ENCODE measurements at regions not wholly inside any gene's neighbourhood (a gene's known extent, or its start where the extent isn't known, plus 50 kb on each side); places are given as distances from the start of the nearest gene placed in this dataset.

DNA sequence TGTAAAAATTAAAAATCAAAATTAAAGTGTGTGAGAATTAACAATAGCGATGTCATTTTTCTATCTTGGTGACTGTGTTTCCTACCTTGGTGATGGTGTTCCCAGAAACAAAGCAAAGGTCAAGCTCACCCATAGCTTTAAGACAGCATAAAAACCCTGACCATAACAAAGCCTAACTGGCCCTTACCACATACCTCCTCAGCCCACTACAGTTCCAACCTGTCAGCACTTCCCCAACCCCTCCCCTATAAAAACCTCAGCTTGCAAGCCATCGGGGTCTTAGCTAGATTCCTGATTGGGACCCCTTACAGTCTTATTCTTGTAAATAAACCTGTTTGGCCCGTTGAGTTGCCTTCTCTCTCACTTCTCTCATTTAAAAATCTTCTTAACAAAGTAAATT lies 484.4 kb upstream of the PCDH20 start:
- Histone ChIP-seq H3K9ac (ENCODE audit: low read length) (no peak overlapping the region), H3K4me3 (ENCODE audit: insufficient read depth, low read length, poor library complexity, severe bottlenecking) (no peak overlapping the region), H3K9me2 (replicated peaks; ENCODE audit: insufficient read depth, low read length) (no peaks in the 10 kb centered on the region), H3K79me2 (ENCODE audit: insufficient read depth, low read length) (no peaks in the 10 kb centered on the region), H3K36me3 (ENCODE audit: low read length) (no peaks in the 10 kb centered on the region), H3K9me3 (ENCODE audit: insufficient read depth, low read length) (peaks cover 16% of the 10 kb centered on the region; the same call in 1 of the 2 replicates), H3K4me2 (ENCODE audit: low read depth, low read length, poor library complexity, severe bottlenecking) (no peak overlapping the region), H4K20me1 (ENCODE audit: low read depth, low read length) (no peaks in the 10 kb centered on the region), H3K27ac (ENCODE audit: low read depth, low read length) (no peak overlapping the region), H3F3A (ENCODE audit: insufficient read depth) (no peaks in the 10 kb centered on the region), H2AFZ (ENCODE audit: low read depth, low read length, severe bottlenecking) (peak overlapping the region; percentile 64), H3K27me3 (ENCODE audit: low read length) (no peaks in the 10 kb centered on the region)
- TF ChIP-seq, protein P1, sequence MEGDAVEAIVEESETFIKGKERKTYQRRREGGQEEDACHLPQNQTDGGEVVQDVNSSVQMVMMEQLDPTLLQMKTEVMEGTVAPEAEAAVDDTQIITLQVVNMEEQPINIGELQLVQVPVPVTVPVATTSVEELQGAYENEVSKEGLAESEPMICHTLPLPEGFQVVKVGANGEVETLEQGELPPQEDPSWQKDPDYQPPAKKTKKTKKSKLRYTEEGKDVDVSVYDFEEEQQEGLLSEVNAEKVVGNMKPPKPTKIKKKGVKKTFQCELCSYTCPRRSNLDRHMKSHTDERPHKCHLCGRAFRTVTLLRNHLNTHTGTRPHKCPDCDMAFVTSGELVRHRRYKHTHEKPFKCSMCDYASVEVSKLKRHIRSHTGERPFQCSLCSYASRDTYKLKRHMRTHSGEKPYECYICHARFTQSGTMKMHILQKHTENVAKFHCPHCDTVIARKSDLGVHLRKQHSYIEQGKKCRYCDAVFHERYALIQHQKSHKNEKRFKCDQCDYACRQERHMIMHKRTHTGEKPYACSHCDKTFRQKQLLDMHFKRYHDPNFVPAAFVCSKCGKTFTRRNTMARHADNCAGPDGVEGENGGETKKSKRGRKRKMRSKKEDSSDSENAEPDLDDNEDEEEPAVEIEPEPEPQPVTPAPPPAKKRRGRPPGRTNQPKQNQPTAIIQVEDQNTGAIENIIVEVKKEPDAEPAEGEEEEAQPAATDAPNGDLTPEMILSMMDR (IDR thresholded peaks at IDR 0.05; ENCODE audit: insufficient read depth, low read length, poor library complexity, severe bottlenecking) = no peak
- no peak for TF ChIP-seq EZH2phosphoT487 (conservative IDR thresholded peaks at IDR 0.05; ENCODE audit: low read length)

DNA sequence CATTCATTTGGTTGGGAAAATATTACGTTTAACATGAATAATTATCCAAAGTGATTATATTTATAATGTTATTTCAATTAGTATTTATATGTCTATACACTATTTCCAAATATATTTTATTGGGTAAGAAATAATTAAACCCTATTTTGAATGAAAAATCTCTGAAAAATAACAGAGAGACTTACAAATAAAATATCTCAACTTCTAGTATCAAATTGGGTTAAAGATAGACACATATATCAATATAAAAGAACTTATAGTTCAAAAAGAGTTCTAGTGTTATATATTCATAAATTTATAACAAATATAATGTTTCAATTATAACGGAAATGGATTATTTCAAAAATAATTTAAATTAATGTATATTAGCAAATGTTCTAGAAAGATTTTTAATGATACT lies 482.6 kb upstream of the PCDH20 start:
- H2AFZ ChIP-seq (ENCODE audit: low read depth, low read length, severe bottlenecking) = no peak overlapping the region
- no peaks in the 10 kb centered on the region for H4K20me1 ChIP-seq (ENCODE audit: low read depth, low read length)
- no peak overlapping the region for H3K4me3 ChIP-seq (ENCODE audit: insufficient read depth, low read length, poor library complexity, severe bottlenecking)
- no peaks in the 10 kb centered on the region for H3K27me3 ChIP-seq (ENCODE audit: low read length)
- TF ChIP-seq EZH2phosphoT487 (conservative IDR thresholded peaks at IDR 0.05; ENCODE audit: low read length) = no peak
- TF ChIP-seq, protein P1 (IDR thresholded peaks at IDR 0.05; ENCODE audit: insufficient read depth, low read length, poor library complexity, severe bottlenecking) = no peak
- no peak overlapping the region for H3K27ac ChIP-seq (ENCODE audit: low read depth, low read length)
- no peaks in the 10 kb centered on the region for H3K79me2 ChIP-seq (ENCODE audit: insufficient read depth, low read length)
- no peaks in the 10 kb centered on the region for H3F3A ChIP-seq (ENCODE audit: insufficient read depth)
- no peak overlapping the region for H3K4me2 ChIP-seq (ENCODE audit: low read depth, low read length, poor library complexity, severe bottlenecking)
- peaks cover 12% of the 10 kb centered on the region; the same call in 1 of the 2 replicates for H3K9me3 ChIP-seq (ENCODE audit: insufficient read depth, low read length)
- no peaks in the 10 kb centered on the region for H3K9me2 ChIP-seq (replicated peaks; ENCODE audit: insufficient read depth, low read length)
- no peaks in the 10 kb centered on the region for H3K36me3 ChIP-seq (ENCODE audit: low read length)
- H3K9ac ChIP-seq (ENCODE audit: low read length) = no peak overlapping the region

DNA sequence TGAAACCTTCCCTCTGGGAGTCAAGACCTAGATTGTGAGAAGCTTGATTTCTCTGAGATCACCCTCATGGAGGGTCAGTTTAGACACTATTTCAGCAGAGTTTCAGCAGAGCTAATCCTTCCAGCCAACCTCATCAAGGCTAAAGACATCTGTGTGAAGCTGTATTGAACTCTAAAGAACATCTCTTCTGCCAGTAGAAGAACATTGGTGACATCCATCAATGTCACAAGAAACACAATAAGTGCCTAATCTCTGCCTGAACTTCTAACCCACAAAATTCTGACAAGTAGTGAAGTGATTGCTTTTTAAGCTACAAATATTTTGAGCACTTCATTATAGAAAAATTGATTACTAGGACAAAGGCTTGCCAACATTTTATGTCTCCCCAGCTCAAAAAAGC lies 475.8 kb upstream of the PCDH20 start:
- no peak overlapping the region for H3K9ac ChIP-seq (ENCODE audit: low read length)
- H3K9me2 ChIP-seq (replicated peaks; ENCODE audit: insufficient read depth, low read length) = no peaks in the 10 kb centered on the region
- H3F3A ChIP-seq (ENCODE audit: insufficient read depth) = no peaks in the 10 kb centered on the region
- TF ChIP-seq, protein P1 (IDR thresholded peaks at IDR 0.05; ENCODE audit: insufficient read depth, low read length, poor library complexity, severe bottlenecking) = no peak
- TF ChIP-seq EZH2phosphoT487 (conservative IDR thresholded peaks at IDR 0.05; ENCODE audit: low read length) = no peak
- no peaks in the 10 kb centered on the region for H3K79me2 ChIP-seq (ENCODE audit: insufficient read depth, low read length)
- H3K4me2 ChIP-seq (ENCODE audit: low read depth, low read length, poor library complexity, severe bottlenecking) = no peak overlapping the region
- no peaks in the 10 kb centered on the region; the same call in 1 of the 2 replicates for H3K9me3 ChIP-seq (ENCODE audit: insufficient read depth, low read length)
- H2AFZ ChIP-seq (ENCODE audit: low read depth, low read length, severe bottlenecking) = peak overlapping the region; percentile 46
- no peaks in the 10 kb centered on the region for H4K20me1 ChIP-seq (ENCODE audit: low read depth, low read length)
- no peaks in the 10 kb centered on the region for H3K27me3 ChIP-seq (ENCODE audit: low read length)
- no peak overlapping the region for H3K27ac ChIP-seq (ENCODE audit: low read depth, low read length)
- H3K36me3 ChIP-seq (ENCODE audit: low read length) = 0 out of 2 replicates have a peak, but pooled peaks cover 3% of the 10 kb centered on the region
- H3K4me3 ChIP-seq (ENCODE audit: insufficient read depth, low read length, poor library complexity, severe bottlenecking) = no peak overlapping the region

Data from SU-DHL-6 (cell line).